ENCODE measurements at regions not wholly inside any gene's neighbourhood (a gene's known extent, or its start where the extent isn't known, plus 50 kb on each side); places are given as distances from the start of the nearest gene placed in this dataset.

DNA sequence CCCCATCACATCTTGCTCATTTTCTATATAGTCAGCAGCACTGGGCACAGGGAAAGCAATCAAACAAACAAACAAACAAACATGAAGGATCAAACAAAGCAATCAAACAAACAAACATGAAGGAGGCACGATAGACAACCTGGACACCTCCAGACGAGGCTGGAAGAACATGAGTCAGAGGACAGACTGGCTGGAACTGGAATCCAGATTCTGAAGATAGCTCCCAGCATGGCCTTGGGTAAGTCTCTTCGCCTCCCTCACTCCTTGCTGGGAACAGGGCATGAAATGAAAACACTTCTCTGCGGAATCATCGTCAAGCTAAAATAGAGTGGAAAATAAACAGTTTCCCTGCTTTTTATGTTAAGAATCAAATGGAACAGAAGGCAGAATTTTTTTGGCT is 984.8 kb downstream of the VRK1 start:
- no peak for TF ChIP-seq POLR2AphosphoS5 (IDR thresholded peaks at IDR 0.05)
- TF ChIP-seq, protein P1, sequence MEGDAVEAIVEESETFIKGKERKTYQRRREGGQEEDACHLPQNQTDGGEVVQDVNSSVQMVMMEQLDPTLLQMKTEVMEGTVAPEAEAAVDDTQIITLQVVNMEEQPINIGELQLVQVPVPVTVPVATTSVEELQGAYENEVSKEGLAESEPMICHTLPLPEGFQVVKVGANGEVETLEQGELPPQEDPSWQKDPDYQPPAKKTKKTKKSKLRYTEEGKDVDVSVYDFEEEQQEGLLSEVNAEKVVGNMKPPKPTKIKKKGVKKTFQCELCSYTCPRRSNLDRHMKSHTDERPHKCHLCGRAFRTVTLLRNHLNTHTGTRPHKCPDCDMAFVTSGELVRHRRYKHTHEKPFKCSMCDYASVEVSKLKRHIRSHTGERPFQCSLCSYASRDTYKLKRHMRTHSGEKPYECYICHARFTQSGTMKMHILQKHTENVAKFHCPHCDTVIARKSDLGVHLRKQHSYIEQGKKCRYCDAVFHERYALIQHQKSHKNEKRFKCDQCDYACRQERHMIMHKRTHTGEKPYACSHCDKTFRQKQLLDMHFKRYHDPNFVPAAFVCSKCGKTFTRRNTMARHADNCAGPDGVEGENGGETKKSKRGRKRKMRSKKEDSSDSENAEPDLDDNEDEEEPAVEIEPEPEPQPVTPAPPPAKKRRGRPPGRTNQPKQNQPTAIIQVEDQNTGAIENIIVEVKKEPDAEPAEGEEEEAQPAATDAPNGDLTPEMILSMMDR (IDR thresholded peaks at IDR 0.05): no peak
